ENCODE measurements at regions not wholly inside any gene's neighbourhood (a gene's known extent, or its start where the extent isn't known, plus 50 kb on each side); places are given as distances from the start of the nearest gene placed in this dataset.

GRCh38 chr12:59858508-59859170 lies 262.8 kb downstream of the SLC16A7 start:
- intact Hi-C loops (cut with DNase I; ENCODE audit: low total_unique reads) = no loop called here
- TF ChIP-seq CTCF (IDR thresholded peaks at IDR 0.05) (no peak), POLR2A (IDR thresholded peaks at IDR 0.05) (no peak)
- 85 to 87% methylated on average over 2 of the region's 2 CpGs for WGBS, 2 donors
- no peak overlapping the region for H3K4me3 ChIP-seq (ENCODE audit: low read depth, poor library complexity, severe bottlenecking)
- no peak for DNase-seq (ENCODE audit: low spot score in 2 of 2)

GRCh38 chr12:59859171-59859510 lies 263.3 kb downstream of the SLC16A7 start:
- 83 to 93% methylated on average over 1 of the region's 1 CpG for WGBS, 2 donors
- no peak for DNase-seq (ENCODE audit: low spot score in 2 of 2)
- no peak overlapping the region for H3K4me3 ChIP-seq (ENCODE audit: low read depth, poor library complexity, severe bottlenecking)
- intact Hi-C loops (cut with DNase I; ENCODE audit: low total_unique reads) = no loop called here
- no peak for TF ChIP-seq CTCF (IDR thresholded peaks at IDR 0.05)
- TF ChIP-seq POLR2A (IDR thresholded peaks at IDR 0.05) = no peak

GRCh38 chr12:59861635-59862034 lies 265.8 kb downstream of the SLC16A7 start:
- no peak overlapping the region for H3K4me3 ChIP-seq (ENCODE audit: low read depth, poor library complexity, severe bottlenecking)
- WGBS, 2 donors = 60 to 68% methylated on average over 3 of the region's 3 CpGs
- intact Hi-C loops (cut with DNase I; ENCODE audit: low total_unique reads) = no loop called here
- TF ChIP-seq POLR2A (IDR thresholded peaks at IDR 0.05) (no peak), CTCF (IDR thresholded peaks at IDR 0.05) (no peak)
- DNase-seq (ENCODE audit: low spot score in 2 of 2) = no peak

- intact Hi-C loops (cut with DNase I; ENCODE audit: low total_unique reads) = no loop called here
- no peak for TF ChIP-seq POLR2A (IDR thresholded peaks at IDR 0.05)
- TF ChIP-seq CTCF (IDR thresholded peaks at IDR 0.05) = no peak
- H3K4me3 ChIP-seq (ENCODE audit: low read depth, poor library complexity, severe bottlenecking) = no peak overlapping the region
- no peak for DNase-seq (ENCODE audit: low spot score in 2 of 2)
- WGBS, 2 donors = 47 to 63% methylated on average over 1 of the region's 1 CpG
Measured at GRCh38 chr12:59867055-59867454, 271.2 kb downstream of the SLC16A7 start.

GRCh38 chr12:59867689-59868088 lies 271.9 kb downstream of the SLC16A7 start:
- intact Hi-C loops (cut with DNase I; ENCODE audit: low total_unique reads) = no loop called here
- TF ChIP-seq CTCF (IDR thresholded peaks at IDR 0.05) = no peak
- no peak for TF ChIP-seq POLR2A (IDR thresholded peaks at IDR 0.05)
- no peak overlapping the region for H3K4me3 ChIP-seq (ENCODE audit: low read depth, poor library complexity, severe bottlenecking)
- DNase-seq (ENCODE audit: low spot score in 2 of 2) = no peak
- 43 to 58% methylated on average over 2 of the region's 2 CpGs for WGBS, 2 donors

GRCh38 chr12:59871779-59872178 lies 275.9 kb downstream of the SLC16A7 start:
- TF ChIP-seq CTCF (IDR thresholded peaks at IDR 0.05) (no peak), POLR2A (IDR thresholded peaks at IDR 0.05) (no peak)
- no peak overlapping the region for H3K4me3 ChIP-seq (ENCODE audit: low read depth, poor library complexity, severe bottlenecking)
- intact Hi-C loops (cut with DNase I; ENCODE audit: low total_unique reads) = no loop called here
- DNase-seq (ENCODE audit: low spot score in 2 of 2) = no peak
- WGBS, 2 donors = 73 to 87% methylated on average over 1 to 2 of the region's 2 CpGs
